Endothelial cell (in vitro differentiated cells): ENCODE measurements at regions not wholly inside any gene's neighbourhood (a gene's known extent, or its start where the extent isn't known, plus 50 kb on each side); places are given as distances from the start of the nearest gene placed in this dataset.
"Not testable (repeated sequence)": the region's sequence is repeated elsewhere in the genome, so short reads cannot be mapped to it uniquely, and the experiment has no call there.

Source experiments
- DNase-seq: peaks from one replicate; pipeline ENCODE4 v3.0.0; 2021; ENCODE audit warnings: low spot score
- H3K27ac Mint-ChIP-seq: one replicate; pipeline ENCODE4 v1.8.0; 2021; ENCODE audit warnings: mixed read lengths, inconsistent platforms; ENCODE audit not compliant: unreplicated experiment
- H3K27me3 Mint-ChIP-seq: one replicate; pipeline ENCODE4 v1.8.0; 2021; ENCODE audit warnings: mild to moderate bottlenecking, moderate library complexity, mixed read lengths, inconsistent platforms; ENCODE audit not compliant: unreplicated experiment
- H3K36me3 Mint-ChIP-seq: one replicate; pipeline ENCODE4 v1.8.0; 2021; ENCODE audit warnings: mild to moderate bottlenecking, low read depth, mixed read lengths, inconsistent platforms; ENCODE audit not compliant: unreplicated experiment
- H3K4me1 Mint-ChIP-seq: one replicate; pipeline ENCODE4 v1.8.0; 2021; ENCODE audit warnings: mild to moderate bottlenecking, mixed read lengths, inconsistent platforms; ENCODE audit not compliant: unreplicated experiment
- H3K4me3 Mint-ChIP-seq: one replicate; pipeline ENCODE4 v1.8.0; 2021; ENCODE audit warnings: mild to moderate bottlenecking, mixed read lengths, inconsistent platforms; ENCODE audit not compliant: unreplicated experiment
- H3K9me3 Mint-ChIP-seq: one replicate; pipeline ENCODE4 v1.8.0; 2021; ENCODE audit warnings: mixed read lengths, inconsistent platforms; ENCODE audit not compliant: unreplicated experiment
- TF ChIP-seq, protein P1 (sequence below): fragments of 200-600 bp; sonication (generic); IDR thresholded peaks from one replicate; pipeline ENCODE4 v1.5.0; 2021; ENCODE audit warnings: antibody characterized with exemption; ENCODE audit not compliant: unreplicated experiment

DNA sequence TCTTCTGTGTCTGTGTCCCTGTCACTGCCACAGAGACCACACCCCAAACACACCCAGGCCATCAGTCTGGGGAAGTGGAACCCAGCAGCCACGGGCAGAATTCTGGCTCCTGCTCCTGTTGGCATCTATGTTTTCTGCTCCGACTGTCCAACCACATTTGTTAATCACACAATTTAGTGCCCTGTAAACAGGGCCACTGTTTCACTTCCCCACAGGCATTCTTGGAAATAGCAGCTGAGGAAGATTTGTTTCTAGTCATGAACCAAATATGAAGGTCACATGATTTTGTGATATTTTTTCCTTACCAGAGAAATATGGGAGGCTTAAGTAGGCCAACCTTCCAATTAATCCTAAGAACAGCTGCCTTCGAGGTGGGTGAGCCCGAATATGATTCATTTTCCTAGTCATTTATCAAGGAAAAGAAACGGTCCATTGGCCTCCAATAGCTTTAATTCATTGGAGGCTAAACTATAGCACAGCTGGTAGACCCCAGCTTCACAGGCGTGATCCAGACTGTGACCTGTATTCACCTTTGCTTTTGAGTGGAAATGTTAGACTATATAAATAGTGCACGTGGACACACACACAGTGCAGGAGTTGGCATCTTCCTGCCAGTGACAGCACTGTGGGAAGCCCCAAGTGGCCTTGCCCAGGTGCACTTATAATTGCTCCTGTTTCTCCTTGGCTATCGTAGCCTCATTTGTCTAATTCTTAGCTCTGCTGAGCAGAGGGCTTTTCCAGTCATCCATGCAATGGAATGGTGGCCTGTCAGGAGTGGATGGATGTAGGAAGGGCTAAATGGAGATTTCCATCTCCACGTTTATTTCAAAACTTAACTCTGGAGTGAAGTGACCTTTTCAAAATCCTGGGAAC is 267.9 kb downstream of the LPIN1 start:
- no peak for DNase-seq
- TF ChIP-seq, protein P1, sequence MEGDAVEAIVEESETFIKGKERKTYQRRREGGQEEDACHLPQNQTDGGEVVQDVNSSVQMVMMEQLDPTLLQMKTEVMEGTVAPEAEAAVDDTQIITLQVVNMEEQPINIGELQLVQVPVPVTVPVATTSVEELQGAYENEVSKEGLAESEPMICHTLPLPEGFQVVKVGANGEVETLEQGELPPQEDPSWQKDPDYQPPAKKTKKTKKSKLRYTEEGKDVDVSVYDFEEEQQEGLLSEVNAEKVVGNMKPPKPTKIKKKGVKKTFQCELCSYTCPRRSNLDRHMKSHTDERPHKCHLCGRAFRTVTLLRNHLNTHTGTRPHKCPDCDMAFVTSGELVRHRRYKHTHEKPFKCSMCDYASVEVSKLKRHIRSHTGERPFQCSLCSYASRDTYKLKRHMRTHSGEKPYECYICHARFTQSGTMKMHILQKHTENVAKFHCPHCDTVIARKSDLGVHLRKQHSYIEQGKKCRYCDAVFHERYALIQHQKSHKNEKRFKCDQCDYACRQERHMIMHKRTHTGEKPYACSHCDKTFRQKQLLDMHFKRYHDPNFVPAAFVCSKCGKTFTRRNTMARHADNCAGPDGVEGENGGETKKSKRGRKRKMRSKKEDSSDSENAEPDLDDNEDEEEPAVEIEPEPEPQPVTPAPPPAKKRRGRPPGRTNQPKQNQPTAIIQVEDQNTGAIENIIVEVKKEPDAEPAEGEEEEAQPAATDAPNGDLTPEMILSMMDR = no peak
- H3K4me3 Mint-ChIP-seq = no peak overlapping the region
- no peaks in the 10 kb centered on the region for H3K27me3 Mint-ChIP-seq
- H3K9me3 Mint-ChIP-seq = no peaks in the 10 kb centered on the region
- no peak overlapping the region for H3K27ac Mint-ChIP-seq
- H3K4me1 Mint-ChIP-seq = peaks cover 4% of the 10 kb centered on the region
- H3K36me3 Mint-ChIP-seq = no peaks in the 10 kb centered on the region

DNA sequence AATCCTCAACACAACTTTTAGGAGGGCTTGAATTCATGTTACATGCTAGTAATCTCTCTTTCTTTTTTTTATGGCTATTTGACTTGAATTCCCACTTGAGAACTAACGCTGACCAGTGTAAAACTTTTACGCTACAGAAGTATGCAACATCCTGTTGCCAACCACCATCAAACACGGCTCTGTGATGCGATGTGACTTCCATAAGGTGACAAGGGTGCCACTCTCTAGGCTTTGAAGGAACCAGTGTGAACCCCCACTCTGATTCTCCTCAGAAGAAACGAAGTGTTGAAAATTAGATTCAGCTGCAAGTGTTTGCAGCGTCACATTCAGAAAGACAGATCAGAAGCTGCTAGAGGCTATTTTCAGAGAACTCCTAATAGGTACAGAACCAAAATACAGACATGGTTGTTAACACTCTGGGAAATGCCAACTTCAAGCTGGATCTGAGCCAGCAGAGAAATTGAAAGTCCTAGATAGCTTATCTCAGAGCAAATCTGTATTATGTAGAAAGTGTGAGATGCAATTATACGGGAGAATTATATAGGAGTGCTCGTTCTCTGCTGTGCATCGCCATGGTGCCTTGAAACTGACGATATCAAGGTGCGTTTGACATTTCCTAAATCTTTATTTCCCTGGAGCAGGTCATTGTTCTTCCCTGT is 271.2 kb downstream of the LPIN1 start:
- TF ChIP-seq, protein P1 = no peak
- no peak overlapping the region for H3K27ac Mint-ChIP-seq
- no peak for DNase-seq
- peaks cover 16% of the 10 kb centered on the region for H3K9me3 Mint-ChIP-seq
- peaks cover 16% of the 10 kb centered on the region for H3K36me3 Mint-ChIP-seq
- peaks cover 4% of the 10 kb centered on the region for H3K4me1 Mint-ChIP-seq
- no peak overlapping the region for H3K4me3 Mint-ChIP-seq
- peaks cover 3% of the 10 kb centered on the region for H3K27me3 Mint-ChIP-seq

DNA sequence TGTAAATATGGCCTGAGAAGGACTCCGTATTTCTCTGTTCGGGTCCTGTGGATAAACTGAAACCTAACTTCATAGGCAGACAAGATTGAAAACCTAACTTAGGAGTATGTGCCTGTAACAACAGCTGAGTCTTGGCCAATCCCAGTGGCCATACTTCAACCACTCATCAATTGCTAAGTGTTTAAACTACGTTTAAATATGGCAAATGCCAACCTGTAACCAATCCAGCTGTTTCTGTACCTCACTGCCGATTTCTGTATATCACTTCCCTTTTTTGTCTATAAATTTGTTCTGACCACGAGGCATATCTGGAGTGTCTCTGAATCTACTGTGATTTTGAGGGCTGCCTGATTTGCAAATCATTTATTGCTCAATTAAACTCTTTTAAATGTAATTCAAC is 272.3 kb downstream of the LPIN1 start:
- not testable (repeated sequence) for H3K27me3 Mint-ChIP-seq

GRCh38 chr2:12020833-12021469 is 274.5 kb downstream of the LPIN1 start:
- TF ChIP-seq, protein P1 = no peak
- peak overlapping the region; percentile 39 for H3K4me3 Mint-ChIP-seq
- peaks cover 4% of the 10 kb centered on the region for H3K4me1 Mint-ChIP-seq
- no peak for DNase-seq
- H3K36me3 Mint-ChIP-seq = peaks cover 16% of the 10 kb centered on the region
- peaks cover 3% of the 10 kb centered on the region for H3K27me3 Mint-ChIP-seq
- H3K9me3 Mint-ChIP-seq = peaks cover 17% of the 10 kb centered on the region
- H3K27ac Mint-ChIP-seq = no peak overlapping the region

More for the DNA sequence above, 272.3 kb downstream of the LPIN1 start:
- peaks cover 17% of the 10 kb centered on the region for H3K9me3 Mint-ChIP-seq
- H3K4me1 Mint-ChIP-seq, H3K4me3 Mint-ChIP-seq, DNase-seq, H3K27ac Mint-ChIP-seq: not testable (repeated sequence)
- H3K36me3 Mint-ChIP-seq = peaks cover 16% of the 10 kb centered on the region

DNA sequence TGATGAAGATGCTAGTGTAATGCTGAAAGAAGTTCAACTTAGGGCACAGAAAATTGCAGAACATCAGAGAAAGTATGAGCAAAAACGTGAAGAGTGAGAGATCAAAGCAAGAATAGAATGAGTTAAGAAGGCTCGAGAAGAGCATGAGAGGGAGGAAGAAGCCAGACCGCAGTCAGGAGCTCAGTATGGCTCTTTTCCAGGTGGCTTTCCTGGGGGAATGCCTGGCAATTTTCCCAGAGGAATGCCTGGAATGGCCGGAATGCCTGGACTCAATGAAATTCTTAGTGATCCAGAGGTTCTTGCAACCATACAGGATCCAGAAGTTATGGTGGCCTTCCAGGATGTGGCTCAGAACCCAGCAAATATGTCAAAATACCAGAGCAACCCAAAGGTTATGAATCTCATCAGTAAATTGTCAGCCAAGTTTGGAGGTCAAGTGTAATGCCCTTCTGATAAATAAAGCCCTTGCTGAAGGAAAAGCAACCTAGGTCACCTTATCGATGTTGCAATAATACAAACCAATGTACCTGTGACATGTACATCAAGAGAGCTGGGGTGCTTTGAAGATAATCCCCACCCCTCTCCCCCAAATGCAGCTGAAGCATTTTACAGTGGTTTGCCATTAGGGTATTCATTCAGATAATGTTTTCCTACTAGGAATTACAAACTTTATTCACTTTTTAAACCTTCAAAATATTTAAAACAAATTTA is 277.9 kb downstream of the LPIN1 start:
- H3K4me3 Mint-ChIP-seq, H3K27ac Mint-ChIP-seq, DNase-seq, H3K4me1 Mint-ChIP-seq, H3K27me3 Mint-ChIP-seq: not testable (repeated sequence)
- Mint-ChIP-seq H3K9me3 (peaks cover 17% of the 10 kb centered on the region), H3K36me3 (peaks cover 16% of the 10 kb centered on the region)
